Neuronal stem cell (in vitro differentiated cells): ENCODE measurements at regions not wholly inside any gene's neighbourhood (a gene's known extent, or its start where the extent isn't known, plus 50 kb on each side); places are given as distances from the start of the nearest gene placed in this dataset.

ENCODE experiments used
- DNase-seq: peaks from one replicate; pipeline ENCODE4 v3.0.0-alpha.2; 2013; ENCODE audit warnings: low spot score
- H2AFZ ChIP-seq: one replicate; pipeline ENCODE4 v1.6.1; 2013; ENCODE audit warnings: mild to moderate bottlenecking, low read length, inconsistent platforms
- H2AK5ac ChIP-seq: 2 replicates; pipeline ENCODE4 v1.6.1; 2013; ENCODE audit warnings: low read depth, mild to moderate bottlenecking, inconsistent platforms, low read length, moderate library complexity, mixed read lengths
- H2BK120ac ChIP-seq: 2 replicates; pipeline ENCODE4 v1.6.1; 2013; ENCODE audit warnings: low read depth, mild to moderate bottlenecking, inconsistent platforms, low read length, moderate library complexity, mixed read lengths
- H2BK12ac ChIP-seq: one replicate; pipeline ENCODE4 v1.6.1; 2013; ENCODE audit warnings: low read length, inconsistent platforms
- H2BK15ac ChIP-seq: 2 replicates; pipeline ENCODE4 v1.6.1; 2013; ENCODE audit warnings: mild to moderate bottlenecking, low read length, inconsistent platforms, mixed read lengths
- H2BK5ac ChIP-seq: one replicate; pipeline ENCODE4 v1.6.1; 2013; ENCODE audit warnings: inconsistent platforms, mild to moderate bottlenecking, low read length, moderate library complexity
- H3K14ac ChIP-seq: one replicate; pipeline ENCODE4 v1.6.1; 2013; ENCODE audit warnings: low read length, inconsistent platforms
- H3K18ac ChIP-seq: 2 replicates; pipeline ENCODE4 v1.6.1; 2013; ENCODE audit warnings: low read length, inconsistent platforms
- H3K23ac ChIP-seq: 2 replicates; pipeline ENCODE4 v1.6.1; 2013; ENCODE audit warnings: low read depth, mild to moderate bottlenecking, mixed read lengths, low read length, inconsistent platforms; ENCODE audit not compliant: poor library complexity
- H3K27ac ChIP-seq: replicated peaks from 3 replicates; pipeline ENCODE4 v1.5.1; 2013; ENCODE audit warnings: low read length, inconsistent platforms
- H3K27me3 ChIP-seq, 3 experiments: 2 replicates each; pipeline ENCODE4 v1.6.1; 2013; ENCODE audit warnings: low read length in 3 of 3, mild to moderate bottlenecking in 2 of 3, inconsistent platforms in 1 of 3, low read depth in 1 of 3, mixed read lengths in 1 of 3, moderate library complexity in 1 of 3; ENCODE audit not compliant: control insufficient read depth in 3 of 3, insufficient read depth in 3 of 3
- H3K36me3 ChIP-seq, 2 donors: replicated peaks in 1 of 2; 2 replicates each; pipeline ENCODE4 v1.6.1; 2013; ENCODE audit warnings: low read length in 2 of 2; ENCODE audit not compliant: control insufficient read depth in 2 of 2, insufficient read depth in 2 of 2
- H3K4ac ChIP-seq: 2 replicates; pipeline ENCODE4 v1.6.1; 2013; ENCODE audit warnings: inconsistent platforms, mild to moderate bottlenecking, low read length, moderate library complexity
- H3K4me1 ChIP-seq, 2 donors: 1 replicate in 1 of 2; 2 replicates in 1 of 2; pipeline ENCODE4 v1.6.1; 2013; ENCODE audit warnings: low read length in 2 of 2, low read depth in 1 of 2; ENCODE audit not compliant: control insufficient read depth in 2 of 2, insufficient read depth in 1 of 2
- H3K4me2 ChIP-seq: one replicate; pipeline ENCODE4 v1.6.1; 2013; ENCODE audit warnings: mild to moderate bottlenecking, low read length, inconsistent platforms; ENCODE audit not compliant: insufficient read depth, poor library complexity, severe bottlenecking
- H3K4me3 ChIP-seq, 2 donors: 2 replicates each; pipeline ENCODE4 v1.5.1; 2013; ENCODE audit warnings: low read length in 2 of 2, mild to moderate bottlenecking in 2 of 2, inconsistent platforms in 1 of 2, moderate library complexity in 1 of 2
- H3K79me1 ChIP-seq: one replicate; pipeline ENCODE4 v1.6.1; 2013; ENCODE audit warnings: low read depth, mild to moderate bottlenecking, inconsistent platforms, low read length, moderate library complexity
- H3K9ac ChIP-seq: one replicate; pipeline ENCODE4 v1.6.1; 2013; ENCODE audit warnings: mild to moderate bottlenecking, low read depth, low read length, inconsistent platforms; ENCODE audit not compliant: poor library complexity
- H3K9me3 ChIP-seq, 2 donors: replicated peaks in 1 of 2; 2 replicates each; pipeline versions ENCODE3 to v1.6.1; 2013; ENCODE audit warnings: low read length in 2 of 2, mild to moderate bottlenecking in 2 of 2, inconsistent platforms in 1 of 2, low read depth in 1 of 2, mixed read lengths in 1 of 2, moderate library complexity in 1 of 2; ENCODE audit not compliant: control insufficient read depth in 2 of 2, insufficient read depth in 1 of 2
- H4K8ac ChIP-seq: one replicate; pipeline ENCODE4 v1.6.1; 2013; ENCODE audit warnings: low read depth, mild to moderate bottlenecking, inconsistent platforms, low read length, moderate library complexity
- H4K91ac ChIP-seq: one replicate; pipeline ENCODE4 v1.6.1; 2013; ENCODE audit warnings: low read length, low read depth, mild to moderate bottlenecking, inconsistent platforms; ENCODE audit not compliant: poor library complexity
- WGBS, 2 donors: extraction: QIAGEN DNeasy Blood & Tissue Kit; methylation state at CpG; one replicate each; pipeline ENCODE4 v1.1.7; 2013; ENCODE audit warnings: missing lambda C conversion rate in 2 of 2, mixed read lengths in 1 of 2; ENCODE audit not compliant: insufficient read length in 2 of 2, insufficient replicate concordance in 1 of 2; ENCODE audit errors: extremely low coverage in 2 of 2; 5-methylcytosine and 5-hydroxymethylcytosine counted together

DNA sequence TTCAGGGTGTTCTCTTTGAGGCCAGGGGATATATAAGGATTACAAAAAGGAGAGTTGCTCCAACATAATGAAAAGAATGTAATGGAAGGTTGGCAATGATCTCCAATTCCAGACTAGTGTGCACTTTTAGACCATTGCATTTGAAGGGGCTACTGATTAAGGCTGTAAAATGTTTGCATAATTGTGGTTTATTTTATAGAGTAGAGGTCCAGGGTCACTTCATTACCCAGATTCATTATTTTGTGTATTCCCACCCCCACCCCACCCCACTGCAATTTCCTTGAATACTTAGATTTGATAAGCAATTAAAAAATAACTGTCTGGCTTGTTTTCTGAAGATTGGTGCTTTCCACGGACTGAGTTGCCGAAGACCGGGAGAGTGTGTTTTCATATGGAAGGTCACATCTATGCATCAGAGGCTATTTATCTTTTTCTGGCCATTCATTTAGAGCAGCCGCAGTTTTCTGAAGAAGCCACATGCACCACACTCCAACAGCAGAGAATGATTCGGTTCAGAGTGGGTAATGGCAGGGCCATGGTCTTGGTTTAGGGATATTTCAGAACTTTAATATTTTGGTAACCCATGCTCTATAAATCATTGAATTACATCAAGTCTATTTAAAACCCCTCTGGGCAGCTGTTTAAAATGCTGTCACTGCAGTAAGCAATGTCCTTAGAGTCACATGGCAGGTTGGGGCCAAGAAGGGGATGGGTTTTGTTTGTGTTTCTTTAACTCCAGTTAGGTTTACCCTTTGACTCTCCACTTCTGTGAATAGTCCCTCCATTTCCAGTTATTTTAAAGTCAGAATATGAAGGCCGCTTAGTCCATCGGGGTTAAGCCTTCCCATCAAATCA is 94.6 kb downstream of the TMEM30B start:
- H3K79me1 ChIP-seq, result no peaks in the 10 kb centered on the region
- no peak overlapping the region for H3K4me3 ChIP-seq
- no peak overlapping the region for H4K8ac ChIP-seq
- no peak overlapping the region for H2BK15ac ChIP-seq
- no peak overlapping the region for H4K91ac ChIP-seq
- no peak overlapping the region for H2BK5ac ChIP-seq
- no peaks in the 10 kb centered on the region for H3K27me3 ChIP-seq
- H3K27ac ChIP-seq, result no peak overlapping the region
- H3K4ac ChIP-seq, result no peak overlapping the region
- H3K23ac ChIP-seq, result no peak overlapping the region
- no peak for DNase-seq
- no peak overlapping the region for H3K9ac ChIP-seq
- no peak overlapping the region for H2AK5ac ChIP-seq
- H2BK12ac ChIP-seq, result no peak overlapping the region
- H2AFZ ChIP-seq, result no peak overlapping the region
- WGBS, 2 donors, result no CpG with 5 or more reads among the region's 7 CpGs
- peaks cover 0 to 4% of the 10 kb centered on the region in 2 donors for H3K4me1 ChIP-seq
- H3K36me3 ChIP-seq, result no peaks in the 10 kb centered on the region
- H2BK120ac ChIP-seq, result no peak overlapping the region
- H3K4me2 ChIP-seq, result no peak overlapping the region
- no peaks in the 10 kb centered on the region for H3K9me3 ChIP-seq
- H3K14ac ChIP-seq, result no peak overlapping the region
- no peak overlapping the region for H3K18ac ChIP-seq

DNA sequence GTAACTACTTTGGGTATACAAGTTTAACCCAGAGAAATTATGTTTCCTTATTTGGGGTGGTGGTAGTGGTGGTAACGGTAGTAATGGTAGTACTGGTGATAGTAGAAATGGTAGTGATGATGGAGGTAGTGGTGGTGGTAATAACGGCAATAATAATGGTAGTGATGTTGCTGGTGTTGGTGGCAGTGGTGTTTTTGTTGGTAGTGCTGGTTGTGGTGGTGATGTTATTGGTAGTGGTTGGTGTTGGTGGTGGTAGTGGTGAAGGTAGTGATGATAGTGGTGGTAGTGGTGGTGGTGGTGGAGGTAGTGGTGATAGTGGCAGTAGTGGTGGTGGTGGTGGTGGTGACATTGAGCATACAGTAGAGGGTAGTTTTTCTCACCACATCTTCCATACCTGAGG is 95.6 kb downstream of the TMEM30B start:
- no CpG with 5 or more reads among the region's 2 CpGs for WGBS, 2 donors
- no peak overlapping the region for H4K8ac ChIP-seq
- no peak overlapping the region for H3K14ac ChIP-seq
- no peak for DNase-seq
- H3K4me3 ChIP-seq, result no peak overlapping the region
- H3K18ac ChIP-seq, result no peak overlapping the region
- H3K36me3 ChIP-seq, result no peaks in the 10 kb centered on the region
- H2AK5ac ChIP-seq, result no peak overlapping the region
- no peak overlapping the region for H2AFZ ChIP-seq
- H3K9me3 ChIP-seq, result peaks cover 0 to under 1% of the 10 kb centered on the region in 2 donors
- no peak overlapping the region for H2BK12ac ChIP-seq
- no peaks in the 10 kb centered on the region for H3K27me3 ChIP-seq
- no peak overlapping the region for H3K4me2 ChIP-seq
- H3K4ac ChIP-seq, result no peak overlapping the region
- no peak overlapping the region for H3K9ac ChIP-seq
- H2BK120ac ChIP-seq, result no peak overlapping the region
- no peak overlapping the region for H2BK15ac ChIP-seq
- no peak overlapping the region for H3K27ac ChIP-seq
- no peak overlapping the region for H2BK5ac ChIP-seq
- H4K91ac ChIP-seq, result no peak overlapping the region
- no peaks in the 10 kb centered on the region for H3K79me1 ChIP-seq
- H3K23ac ChIP-seq, result no peak overlapping the region
- peaks cover 0 to 4% of the 10 kb centered on the region in 2 donors for H3K4me1 ChIP-seq

DNA sequence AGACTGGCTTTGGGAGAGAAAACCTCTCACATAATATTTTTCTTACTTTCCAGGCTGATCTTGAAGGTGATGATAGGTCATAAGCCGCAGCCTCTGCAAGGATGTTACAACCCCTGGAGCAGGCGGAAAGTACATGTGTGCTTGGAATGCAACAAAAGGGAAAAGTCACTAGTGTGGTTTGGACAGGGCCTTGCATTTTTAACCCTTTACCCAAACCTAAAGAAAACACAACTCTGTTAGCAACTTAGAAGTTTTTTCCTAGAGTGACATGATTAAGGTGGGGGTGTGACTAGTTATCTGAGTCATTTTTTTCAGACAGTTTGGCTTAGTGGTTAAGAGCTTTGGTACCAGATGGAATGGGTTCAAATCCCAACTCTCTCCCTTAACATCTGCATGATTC is 97.0 kb downstream of the TMEM30B start:
- no peak overlapping the region for H3K23ac ChIP-seq
- no peak for DNase-seq
- no peaks in the 10 kb centered on the region for H3K79me1 ChIP-seq
- H3K4me2 ChIP-seq, result no peak overlapping the region
- H2BK15ac ChIP-seq, result no peak overlapping the region
- no peak overlapping the region for H3K18ac ChIP-seq
- H3K4ac ChIP-seq, result no peak overlapping the region
- H2AK5ac ChIP-seq, result no peak overlapping the region
- H2AFZ ChIP-seq, result no peak overlapping the region
- H3K27ac ChIP-seq, result no peak overlapping the region
- H4K8ac ChIP-seq, result no peak overlapping the region
- no CpG with 5 or more reads among the region's 2 CpGs for WGBS, 2 donors
- no peak overlapping the region for H3K9ac ChIP-seq
- no peaks in the 10 kb centered on the region for H3K27me3 ChIP-seq
- no peak overlapping the region for H4K91ac ChIP-seq
- H2BK12ac ChIP-seq, result no peak overlapping the region
- H2BK120ac ChIP-seq, result no peak overlapping the region
- peaks cover 2 to 5% of the 10 kb centered on the region in 2 donors for H3K4me1 ChIP-seq
- H2BK5ac ChIP-seq, result no peak overlapping the region
- H3K4me3 ChIP-seq, result no peak overlapping the region
- H3K36me3 ChIP-seq, result no peaks in the 10 kb centered on the region
- H3K9me3 ChIP-seq, result peaks cover 0 to 1% of the 10 kb centered on the region in 2 donors
- H3K14ac ChIP-seq, result no peak overlapping the region

DNA sequence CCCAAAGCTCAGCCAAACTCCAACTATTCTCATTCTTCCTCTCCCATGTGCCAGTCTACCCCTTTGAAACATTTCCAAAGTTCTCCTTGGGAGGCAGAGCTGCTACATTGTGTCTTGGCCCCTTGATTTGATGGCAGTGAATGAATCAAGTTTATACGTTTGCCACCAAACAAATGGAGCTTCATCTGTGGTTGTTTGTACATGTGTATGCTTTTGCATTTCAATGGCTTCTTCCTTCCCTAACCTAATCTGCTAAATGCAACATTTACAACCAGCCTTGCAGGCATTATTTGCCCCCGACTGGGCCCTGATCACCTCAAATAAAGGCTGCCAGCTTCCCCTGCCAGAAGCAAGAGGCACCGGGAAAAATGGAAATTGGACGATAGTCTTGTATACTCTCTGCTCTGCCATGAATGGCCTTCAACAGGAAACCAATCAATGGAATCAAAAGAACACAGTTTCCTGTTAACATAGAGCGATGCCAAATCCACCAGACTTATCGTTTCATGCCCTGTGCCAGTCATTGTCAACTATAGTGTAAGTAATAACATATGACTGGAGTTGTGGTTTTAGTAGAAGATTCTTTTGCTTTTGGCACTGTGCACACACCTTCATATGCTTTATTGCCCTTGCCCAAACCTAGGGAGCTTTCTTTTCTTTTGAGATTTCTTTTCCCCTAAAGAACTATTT is 97.8 kb downstream of the TMEM30B start:
- no peaks in the 10 kb centered on the region for H3K27me3 ChIP-seq
- DNase-seq, result no peak
- no CpG with 5 or more reads among the region's 6 CpGs for whole genome bisulfite sequencing, 2 donors

More for the DNA sequence above, 97.8 kb downstream of the TMEM30B start:
- H3K9me3 ChIP-seq, result peaks cover 0 to 1% of the 10 kb centered on the region in 2 donors
- no peak overlapping the region for H3K4ac ChIP-seq
- H2AFZ ChIP-seq, result no peak overlapping the region
- no peak overlapping the region for H3K18ac ChIP-seq
- H3K36me3 ChIP-seq, result no peaks in the 10 kb centered on the region
- no peak overlapping the region for H4K8ac ChIP-seq
- no peak overlapping the region for H3K4me2 ChIP-seq
- no peaks in the 10 kb centered on the region for H3K79me1 ChIP-seq
- H2AK5ac ChIP-seq, result no peak overlapping the region
- no peak overlapping the region for H3K4me3 ChIP-seq
- no peak overlapping the region for H3K23ac ChIP-seq
- H2BK15ac ChIP-seq, result no peak overlapping the region
- H2BK120ac ChIP-seq, result no peak overlapping the region
- no peak overlapping the region for H2BK5ac ChIP-seq
- no peak overlapping the region for H4K91ac ChIP-seq
- peaks cover 5% of the 10 kb centered on the region in 2 donors for H3K4me1 ChIP-seq
- no peak overlapping the region for H3K14ac ChIP-seq
- no peak overlapping the region for H2BK12ac ChIP-seq
- no peak overlapping the region for H3K27ac ChIP-seq
- no peak overlapping the region for H3K9ac ChIP-seq
